Bronchial epithelial cell (primary cell): ENCODE measurements at regions not wholly inside any gene's neighbourhood (a gene's known extent, or its start where the extent isn't known, plus 50 kb on each side); places are given as distances from the start of the nearest gene placed in this dataset.

Experiments used
- DNase-seq: peaks from one replicate; pipeline ENCODE4 v3.0.0-alpha.2; 2010; ENCODE audit warnings: low read depth
- FAIRE-seq: peaks from 2 replicates; lab custom pipeline; 2011; peaks lifted over from hg19 to GRCh38; lab: Jason Lieb, UNC
- H3K27me3 ChIP-seq: 2 replicates; pipeline ENCODE4 v1.5.1; 2011; ENCODE audit warnings: low read length; ENCODE audit not compliant: control insufficient read depth, insufficient read depth
- H3K36me3 ChIP-seq: 2 replicates; pipeline ENCODE4 v1.5.1; 2011; ENCODE audit warnings: low read length; ENCODE audit not compliant: control insufficient read depth, insufficient read depth
- H3K4me3 ChIP-seq: 2 replicates; pipeline ENCODE4 v1.5.1; 2011; ENCODE audit warnings: mild to moderate bottlenecking, low read depth, low read length, control low read depth
- TF ChIP-seq, protein P1 (sequence below): IDR thresholded peaks from 2 replicates; pipeline ENCODE4 v1.5.1; 2011; ENCODE audit warnings: mild to moderate bottlenecking, moderate library complexity, low read length, control low read depth, inconsistent platforms; ENCODE audit not compliant: insufficient read depth, severe bottlenecking

DNA sequence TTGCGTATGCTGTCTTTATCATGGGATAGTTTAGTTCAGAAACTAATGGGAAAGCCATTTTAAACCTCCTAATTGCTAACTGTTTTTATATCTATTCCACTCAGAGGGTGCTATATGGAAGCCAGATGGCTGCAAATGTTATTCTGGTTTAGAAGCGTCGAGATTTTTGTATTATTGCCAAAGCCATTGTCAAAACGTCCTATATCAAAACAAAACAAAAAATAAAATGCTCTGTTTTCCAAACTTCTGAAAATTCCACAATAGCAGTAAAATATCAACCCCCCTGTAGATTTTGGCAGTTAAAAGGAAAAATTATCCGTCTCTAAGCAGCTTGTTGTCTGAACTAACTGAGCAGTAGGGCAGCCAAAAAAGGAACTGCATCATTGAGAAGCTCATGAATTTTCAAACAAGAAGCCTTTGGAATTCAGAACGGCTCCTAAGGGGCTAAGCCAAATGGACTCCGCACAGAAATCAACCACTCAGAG lies 195.4 kb upstream of the CWC22 start:
- Histone ChIP-seq H3K4me3 (no peak overlapping the region), H3K27me3 (no peaks in the 10 kb centered on the region), H3K36me3 (no peaks in the 10 kb centered on the region)
- FAIRE-seq: no peak
- TF ChIP-seq, protein P1, sequence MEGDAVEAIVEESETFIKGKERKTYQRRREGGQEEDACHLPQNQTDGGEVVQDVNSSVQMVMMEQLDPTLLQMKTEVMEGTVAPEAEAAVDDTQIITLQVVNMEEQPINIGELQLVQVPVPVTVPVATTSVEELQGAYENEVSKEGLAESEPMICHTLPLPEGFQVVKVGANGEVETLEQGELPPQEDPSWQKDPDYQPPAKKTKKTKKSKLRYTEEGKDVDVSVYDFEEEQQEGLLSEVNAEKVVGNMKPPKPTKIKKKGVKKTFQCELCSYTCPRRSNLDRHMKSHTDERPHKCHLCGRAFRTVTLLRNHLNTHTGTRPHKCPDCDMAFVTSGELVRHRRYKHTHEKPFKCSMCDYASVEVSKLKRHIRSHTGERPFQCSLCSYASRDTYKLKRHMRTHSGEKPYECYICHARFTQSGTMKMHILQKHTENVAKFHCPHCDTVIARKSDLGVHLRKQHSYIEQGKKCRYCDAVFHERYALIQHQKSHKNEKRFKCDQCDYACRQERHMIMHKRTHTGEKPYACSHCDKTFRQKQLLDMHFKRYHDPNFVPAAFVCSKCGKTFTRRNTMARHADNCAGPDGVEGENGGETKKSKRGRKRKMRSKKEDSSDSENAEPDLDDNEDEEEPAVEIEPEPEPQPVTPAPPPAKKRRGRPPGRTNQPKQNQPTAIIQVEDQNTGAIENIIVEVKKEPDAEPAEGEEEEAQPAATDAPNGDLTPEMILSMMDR: no peak
- DNase-seq: no peak

DNA sequence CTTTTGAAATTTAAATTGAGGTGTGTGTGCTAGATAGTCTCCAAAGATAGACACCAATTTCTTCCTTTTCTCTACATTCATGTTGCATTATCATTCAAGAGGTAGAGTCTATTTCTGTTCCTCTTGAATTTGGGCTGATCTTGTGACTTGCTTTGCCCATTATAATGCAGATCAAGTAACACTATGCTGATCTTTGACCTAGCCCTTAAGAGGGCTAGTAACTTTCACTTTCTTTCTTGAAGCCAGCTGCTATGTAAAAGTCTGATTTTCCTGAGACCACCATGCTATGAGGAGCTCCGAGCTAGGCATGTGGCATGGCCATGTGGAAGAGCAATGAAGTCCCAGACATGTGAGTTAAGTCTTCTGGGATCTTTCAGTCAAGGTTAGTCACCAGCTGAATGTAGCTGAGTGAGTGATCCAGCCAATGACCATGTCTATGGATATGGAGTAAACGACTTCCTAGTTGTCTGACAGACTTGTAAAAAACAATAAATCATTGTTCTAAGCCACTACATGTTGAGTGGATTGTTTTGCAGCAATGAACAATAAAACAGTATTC lies 189.4 kb upstream of the CWC22 start:
- TF ChIP-seq, protein P1: no peak
- FAIRE-seq: no peak
- Histone ChIP-seq H3K27me3 (no peaks in the 10 kb centered on the region), H3K36me3 (no peaks in the 10 kb centered on the region), H3K4me3 (no peak overlapping the region)
- DNase-seq: peak; percentile 33

DNA sequence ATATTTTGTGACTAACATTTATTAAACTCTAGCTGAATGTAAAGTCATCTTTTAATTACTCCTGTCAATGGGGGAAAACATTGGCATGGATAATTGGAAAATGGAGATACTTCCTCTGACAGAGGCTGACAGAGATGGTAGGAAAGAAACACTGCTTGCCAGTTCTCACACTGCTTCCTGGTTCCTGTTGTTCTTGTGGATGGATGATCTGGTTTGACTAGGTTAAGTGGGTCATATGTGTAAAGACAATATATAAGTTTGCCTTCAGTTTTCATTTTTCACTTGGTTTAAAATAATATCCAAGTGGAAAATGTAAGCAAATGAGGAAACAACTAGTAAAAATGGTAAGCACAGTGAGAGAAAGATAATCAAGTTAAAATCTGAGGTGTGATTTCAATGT lies 188.8 kb upstream of the CWC22 start:
- no peak for DNase-seq
- no peak for FAIRE-seq
- H3K4me3 ChIP-seq: no peak overlapping the region
- no peaks in the 10 kb centered on the region for H3K36me3 ChIP-seq
- TF ChIP-seq, protein P1: no peak
- no peaks in the 10 kb centered on the region for H3K27me3 ChIP-seq

DNA sequence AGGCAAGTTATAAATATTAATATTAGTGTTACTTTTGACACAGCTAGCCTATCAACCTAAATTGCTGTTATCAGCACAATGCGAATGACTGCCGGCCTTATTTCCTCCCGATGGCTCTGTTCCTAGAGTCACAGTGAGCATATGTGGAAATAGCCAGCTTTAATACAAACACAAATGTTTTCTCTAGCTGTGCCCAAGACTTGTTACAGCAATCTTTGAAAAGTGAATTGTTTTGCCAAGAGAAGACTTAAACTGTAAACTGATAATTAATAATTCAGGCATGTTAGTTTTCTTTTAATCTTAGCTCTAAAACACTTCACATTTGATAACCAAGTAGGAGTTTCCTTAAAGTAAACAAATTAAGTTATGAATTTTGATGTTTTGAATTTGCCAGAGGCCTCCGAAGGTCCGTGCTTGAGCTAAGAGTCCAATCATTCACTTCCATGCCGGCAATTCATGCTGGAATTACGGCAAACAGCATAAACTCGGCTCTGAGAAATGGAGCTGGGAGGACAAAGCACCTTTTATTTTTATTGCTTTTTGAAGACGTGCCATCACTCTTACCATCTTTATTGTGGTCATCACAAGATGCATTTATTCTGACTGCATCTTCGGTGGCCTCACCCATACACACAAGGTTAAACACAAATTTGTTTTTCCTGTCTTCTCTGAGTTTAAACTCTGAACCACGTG lies 184.5 kb upstream of the CWC22 start:
- FAIRE-seq (no peak), DNase-seq (no peak)
- no peaks in the 10 kb centered on the region for H3K27me3 ChIP-seq
- TF ChIP-seq, protein P1: no peak
- no peak overlapping the region for H3K4me3 ChIP-seq
- H3K36me3 ChIP-seq: no peaks in the 10 kb centered on the region

DNA sequence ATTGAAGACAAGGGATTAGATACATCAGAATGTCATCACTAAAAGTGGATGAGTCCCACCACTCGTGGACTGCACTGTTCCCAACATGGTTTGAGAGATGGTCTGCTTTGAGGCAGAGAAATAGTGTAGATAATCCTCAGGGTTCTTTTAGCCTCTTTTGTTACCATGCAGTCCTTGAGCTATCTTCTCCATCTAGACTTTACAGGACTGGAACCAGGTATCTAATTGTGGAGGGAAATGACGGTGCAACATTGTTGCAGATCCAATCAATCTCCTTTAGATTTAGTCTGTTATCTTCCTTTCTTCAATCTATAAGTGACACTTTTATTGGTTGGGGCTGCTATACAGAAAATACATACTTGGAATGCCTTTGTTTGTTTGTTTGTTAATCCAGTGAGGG lies 183.8 kb upstream of the CWC22 start:
- FAIRE-seq (no peak), DNase-seq (no peak)
- Histone ChIP-seq H3K36me3 (no peaks in the 10 kb centered on the region), H3K4me3 (no peak overlapping the region), H3K27me3 (no peaks in the 10 kb centered on the region)
- TF ChIP-seq, protein P1: no peak
